K562 (cell line): ENCODE measurements at regions not wholly inside any gene's neighbourhood (a gene's known extent, or its start where the extent isn't known, plus 50 kb on each side); places are given as distances from the start of the nearest gene placed in this dataset.

Source experiments
- ATAC-seq: fragments of 200-7000 bp; cut with Tn5 transposase; 3 replicates; pipeline ENCODE4 v1.9.1; 2020; ENCODE audit warnings: moderate library complexity
- BruUV-seq: library from RNA; stranded (reverse); fragments of 400-500 nt; replicated peaks from 2 replicates; lab custom pipeline; 2021; lab: Mats Ljungman, UMichigan
- CTCF ChIA-PET: fragments of 300-600 bp; formaldehyde crosslinking; extraction: SDS; loops from one replicate; lab custom pipeline; 2021; ENCODE audit warnings: low intra/inter-chr PET ratio; lab: Yijun Ruan, JAX
- POLR2A ChIA-PET: fragments of 300-600, 350-650 bp; sonication (Branson Sonifier 250); formaldehyde crosslinking; extraction: SDS; loops from one replicate; lab custom pipeline; 2021; ENCODE audit warnings: antibody characterized with exemption, inconsistent platforms; lab: Yijun Ruan, JAX
- DNase-seq, 4 experiments: peaks; one replicate each; pipeline versions ENCODE4 v3.0.0 to v3.0.0-alpha.2; 2011 to 2018; ENCODE audit warnings: low spot score in 3 of 4, mixed read lengths in 3 of 4; ENCODE audit errors: extremely low read depth in 1 of 4
- FAIRE-seq: peaks from 2 replicates; lab custom pipeline; 2011; peaks lifted over from hg19 to GRCh38; lab: Jason Lieb, UNC
- H2AFZ ChIP-seq: 2 replicates; pipeline ENCODE4 v1.6.0; 2011; ENCODE audit warnings: low read depth, low read length, control low read depth, inconsistent platforms
- H3K27ac ChIP-seq: fragments of 200-600 bp; 3 replicates; pipeline ENCODE4 v1.8.0; 2011; ENCODE audit warnings: low read depth, mild to moderate bottlenecking, control low read depth, inconsistent platforms, low read length, moderate library complexity, mixed read lengths; ENCODE audit errors: extremely low read depth
- H3K27me3 ChIP-seq, 2 experiments: fragments of 300-600 bp in 1 of 2; 2 replicates in 1 of 2; 3 replicates in 1 of 2; pipeline versions ENCODE4 v1.6.0 to v1.8.0; 2011; ENCODE audit warnings: inconsistent platforms in 2 of 2, low read length in 2 of 2, mild to moderate bottlenecking in 1 of 2, mixed read lengths in 1 of 2, moderate library complexity in 1 of 2; ENCODE audit not compliant: control insufficient read depth in 2 of 2, insufficient read depth in 2 of 2
- H3K36me3 ChIP-seq: fragments of 300-600 bp; 3 replicates; pipeline ENCODE4 v1.8.0; 2011; ENCODE audit warnings: mild to moderate bottlenecking, low read length, inconsistent platforms; ENCODE audit not compliant: control insufficient read depth, insufficient read depth
- H3K4me1 ChIP-seq, 2 experiments: fragments of 200-600 bp in 1 of 2; replicated peaks in 1 of 2; 2 replicates in 1 of 2; 3 replicates in 1 of 2; pipeline versions ENCODE4 v1.5.1 to v1.8.0; 2011; ENCODE audit warnings: inconsistent platforms in 2 of 2, low read length in 2 of 2, mild to moderate bottlenecking in 1 of 2, mixed read lengths in 1 of 2, moderate library complexity in 1 of 2; ENCODE audit not compliant: control insufficient read depth in 2 of 2, insufficient read depth in 2 of 2
- H3K4me2 ChIP-seq: 2 replicates; pipeline ENCODE4 v1.6.1; 2011; ENCODE audit warnings: low read length, control low read depth, inconsistent platforms, mixed read lengths; ENCODE audit not compliant: insufficient read depth
- H3K4me3 ChIP-seq: fragments of 200-600 bp; sonication (generic), shearing (Covaris generic); 2 replicates; pipeline ENCODE4 v1.5.1; 2016; ENCODE audit warnings: control low read depth, inconsistent platforms
- H3K79me2 ChIP-seq: fragments of 200-600 bp; 3 replicates; pipeline ENCODE4 v1.8.0; 2011; ENCODE audit warnings: low read length, inconsistent platforms; ENCODE audit not compliant: control insufficient read depth, insufficient read depth
- H3K9ac ChIP-seq, 2 experiments: 2 replicates each; pipeline versions ENCODE4 v1.6.0 to v1.6.1; 2011; ENCODE audit warnings: low read depth in 2 of 2, low read length in 2 of 2, control low read depth in 1 of 2, inconsistent platforms in 1 of 2, mild to moderate bottlenecking in 1 of 2, mixed read lengths in 1 of 2; ENCODE audit not compliant: insufficient read depth in 1 of 2
- H3K9me1 ChIP-seq: one replicate; pipeline ENCODE4 v1.6.0; 2011; ENCODE audit warnings: inconsistent platforms, mild to moderate bottlenecking, low read length, moderate library complexity; ENCODE audit not compliant: control insufficient read depth, insufficient read depth
- H3K9me3 ChIP-seq: replicated peaks from 2 replicates; pipeline ENCODE4 v1.5.1; 2011; ENCODE audit warnings: low read depth, low read length, inconsistent platforms; ENCODE audit not compliant: control insufficient read depth, insufficient read depth
- H4K20me1 ChIP-seq: replicated peaks from 2 replicates; pipeline ENCODE4 v1.6.1; 2011; ENCODE audit warnings: low read length, inconsistent platforms, mixed read lengths; ENCODE audit not compliant: control insufficient read depth, insufficient read depth
- CBFA2T3 ChIP-seq: fragments of 450-650 bp; IDR thresholded peaks from 2 replicates; pipeline ENCODE4 v1.6.1; 2017
- EGR1 ChIP-seq: fragments of 450-650 bp; conservative IDR thresholded peaks from 2 replicates; pipeline ENCODE4 v1.6.1; 2017; ENCODE audit warnings: mild to moderate bottlenecking
- PPARD ChIP-seq: fragments of 250-450 bp; sonication (Bioruptor Pico); IDR thresholded peaks from 2 replicates; pipeline ENCODE4 v1.8.0; 2022; ENCODE audit warnings: inconsistent platforms, mild to moderate bottlenecking, moderate library complexity
- RAD21 ChIP-seq, 2 experiments: fragments of 250-450 bp in 1 of 2; fragments of 450-650 bp in 1 of 2; sonication (Bioruptor Pico) in 1 of 2; formaldehyde crosslinking in 1 of 2; IDR thresholded peaks in 1 of 2; conservative IDR thresholded peaks in 1 of 2; 2 replicates each; pipeline versions ENCODE4 v1.4.0 to v1.8.0; 2020 to 2022; ENCODE audit warnings: mild to moderate bottlenecking in 2 of 2, moderate library complexity in 1 of 2
- RNF2 ChIP-seq: sonication (generic); IDR thresholded peaks from 2 replicates; pipeline ENCODE4 v1.6.1; 2016
- STAT5B ChIP-seq: fragments of 250-450 bp; sonication (Bioruptor Pico); IDR thresholded peaks from 2 replicates; pipeline ENCODE4 v1.8.0; 2021; ENCODE audit warnings: mild to moderate bottlenecking, inconsistent platforms
- TCFL5 ChIP-seq: fragments of 250-450 bp; sonication (Bioruptor Pico); conservative IDR thresholded peaks from 2 replicates; pipeline ENCODE4 v1.6.1; 2021; ENCODE audit warnings: mild to moderate bottlenecking, moderate library complexity, matching md5 sums
- ZNF197 ChIP-seq: fragments of 200-800 bp; sonication (Bioruptor generic); IDR thresholded peaks from 2 replicates; pipeline ENCODE4 v1.6.1; 2016; ENCODE audit warnings: low read depth, missing genetic modification characterization, missing compliant biosample characterization
- ZNF77 ChIP-seq: fragments of 250-450 bp; sonication (Bioruptor Pico); IDR thresholded peaks from 2 replicates; pipeline ENCODE4 v1.5.0; 2020
- WGBS: fragments of 100-300 bp; shearing (Covaris generic); methylation state at CpG from one replicate; pipeline ENCODE4 v1.1.6; 2016; ENCODE audit warnings: low coverage, mixed read lengths; ENCODE audit not compliant: insufficient coverage; ENCODE audit errors: missing lambda C conversion rate; 5-methylcytosine and 5-hydroxymethylcytosine counted together
- in situ Hi-C: fragments of 300-500 bp; cut with MboI; formaldehyde crosslinking; loops from 4 replicates; pipeline ENCODE4 v1.15.0; 2018; ENCODE audit warnings: inconsistent platforms, mixed read lengths
- intact Hi-C: fragments of 100-400 bp; cut with micrococcal nuclease; formaldehyde crosslinking; loops from 2 replicates; pipeline ENCODE4 v1.14.2; 2022
- TF ChIP-seq, protein P1 (sequence below), 3 experiments: IDR thresholded peaks in 2 of 3; conservative IDR thresholded peaks in 1 of 3; 2 replicates each; pipeline ENCODE4 v1.5.1; 2011 to 2012; ENCODE audit warnings: low read length in 3 of 3, mild to moderate bottlenecking in 3 of 3, control low read depth in 2 of 3, improper control_type of control experiment in 1 of 3, inconsistent platforms in 1 of 3, low read depth in 1 of 3, mixed read lengths in 1 of 3, moderate library complexity in 1 of 3; ENCODE audit not compliant: insufficient read depth in 2 of 3
- TF ChIP-seq, protein P2 (sequence below): sonication (generic); formaldehyde crosslinking; IDR thresholded peaks from 2 replicates; pipeline ENCODE4 v1.8.0; 2022; ENCODE audit warnings: mild to moderate bottlenecking, missing genetic modification reagents

DNA sequence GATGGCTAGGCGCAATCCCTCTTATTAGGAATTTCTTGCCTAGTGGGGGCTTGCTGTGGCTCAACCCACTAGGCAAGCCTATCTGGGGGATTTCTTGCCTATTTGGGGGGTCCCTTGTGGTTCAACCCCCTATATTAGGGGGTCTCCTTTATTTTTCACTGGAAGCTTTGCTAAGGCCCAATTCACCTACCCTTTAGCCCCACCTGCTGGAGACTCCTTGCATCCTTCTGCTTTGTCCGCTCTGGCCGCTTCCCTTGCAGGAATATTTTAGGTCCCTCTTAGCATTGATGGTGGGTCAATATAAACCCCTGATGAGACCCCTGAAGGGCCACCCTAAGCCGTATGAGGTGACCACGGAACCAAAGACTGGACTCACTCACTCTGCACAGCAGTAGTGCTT lies 1552.1 kb downstream of the AACS start:
- H3K9ac ChIP-seq = no peak overlapping the region
- POLR2A ChIA-PET = no interaction called here
- H3K9me1 ChIP-seq = no peaks in the 10 kb centered on the region
- WGBS = 9% methylated on average over 5 of the region's 5 CpGs
- no peaks in the 10 kb centered on the region for H4K20me1 ChIP-seq
- H3K4me1 ChIP-seq = no peaks in the 10 kb centered on the region
- no peaks in the 10 kb centered on the region for H3K27me3 ChIP-seq
- TF ChIP-seq TCFL5 (no peak), RAD21 (CRISPR knock-in tag; conservative IDR thresholded peaks at IDR 0.05 in 1 of 2, IDR thresholded peaks at IDR 0.05 in 1 of 2) (peak in 1 of 2 experiments; percentile 44; a peak in 2 of 4 replicates)
- TF ChIP-seq, protein P1, sequence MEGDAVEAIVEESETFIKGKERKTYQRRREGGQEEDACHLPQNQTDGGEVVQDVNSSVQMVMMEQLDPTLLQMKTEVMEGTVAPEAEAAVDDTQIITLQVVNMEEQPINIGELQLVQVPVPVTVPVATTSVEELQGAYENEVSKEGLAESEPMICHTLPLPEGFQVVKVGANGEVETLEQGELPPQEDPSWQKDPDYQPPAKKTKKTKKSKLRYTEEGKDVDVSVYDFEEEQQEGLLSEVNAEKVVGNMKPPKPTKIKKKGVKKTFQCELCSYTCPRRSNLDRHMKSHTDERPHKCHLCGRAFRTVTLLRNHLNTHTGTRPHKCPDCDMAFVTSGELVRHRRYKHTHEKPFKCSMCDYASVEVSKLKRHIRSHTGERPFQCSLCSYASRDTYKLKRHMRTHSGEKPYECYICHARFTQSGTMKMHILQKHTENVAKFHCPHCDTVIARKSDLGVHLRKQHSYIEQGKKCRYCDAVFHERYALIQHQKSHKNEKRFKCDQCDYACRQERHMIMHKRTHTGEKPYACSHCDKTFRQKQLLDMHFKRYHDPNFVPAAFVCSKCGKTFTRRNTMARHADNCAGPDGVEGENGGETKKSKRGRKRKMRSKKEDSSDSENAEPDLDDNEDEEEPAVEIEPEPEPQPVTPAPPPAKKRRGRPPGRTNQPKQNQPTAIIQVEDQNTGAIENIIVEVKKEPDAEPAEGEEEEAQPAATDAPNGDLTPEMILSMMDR (IDR thresholded peaks at IDR 0.05 in 2 of 3, conservative IDR thresholded peaks at IDR 0.05 in 1 of 3; ENCODE audit: insufficient read depth in 2 of 3, low read depth in 1 of 3, low read length in 3 of 3) = peak; percentile 16 to 29 (median 22); a peak in 2 of 6 replicates
- no peaks in the 10 kb centered on the region for H3K79me2 ChIP-seq
- in situ Hi-C loops (no loop called here), intact Hi-C loops (no loop called here)
- no peak for FAIRE-seq
- H3K4me3 ChIP-seq = no peak overlapping the region
- no peak for ATAC-seq
- BruUV-seq = no TSS peak
- H3K36me3 ChIP-seq = no peaks in the 10 kb centered on the region
- CTCF ChIA-PET = no interaction called here
- H3K4me2 ChIP-seq = no peak overlapping the region
- 0 out of 2 replicates have a peak, but pooled peaks cover 2% of the 10 kb centered on the region for H3K9me3 ChIP-seq
- H3K27ac ChIP-seq = no peak overlapping the region
- no peak overlapping the region for H2AFZ ChIP-seq
- peak; percentile 8 to 16 (median 13) for DNase-seq

DNA sequence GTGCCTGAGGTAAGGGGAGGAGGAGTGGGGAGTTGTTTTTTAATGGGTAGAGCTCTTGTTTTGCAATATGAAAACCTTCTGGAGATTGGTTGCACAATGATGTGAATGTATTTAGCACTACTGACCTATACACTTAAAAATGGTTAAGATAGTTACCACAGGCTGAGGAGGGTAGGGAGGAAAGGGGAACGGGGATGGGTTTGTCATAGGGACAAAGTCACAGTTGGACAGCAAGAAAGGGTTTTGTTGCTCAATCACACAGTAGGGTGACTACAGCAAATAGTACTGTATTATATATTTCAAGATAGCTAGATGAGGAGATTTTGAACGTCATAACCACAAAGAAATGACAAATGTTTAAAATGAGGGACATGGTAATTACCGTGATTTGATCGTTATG lies 1562.4 kb downstream of the AACS start:
- FAIRE-seq (no peak), DNase-seq (no peak), ATAC-seq (no peak)
- Histone ChIP-seq H3K9ac (no peak overlapping the region), H3K79me2 (no peaks in the 10 kb centered on the region), H3K4me3 (no peak overlapping the region), H3K9me1 (no peaks in the 10 kb centered on the region), H4K20me1 (no peaks in the 10 kb centered on the region), H3K27ac (no peak overlapping the region), H3K4me1 (no peaks in the 10 kb centered on the region), H2AFZ (no peak overlapping the region), H3K9me3 (no peaks in the 10 kb centered on the region), H3K36me3 (no peaks in the 10 kb centered on the region), H3K4me2 (no peak overlapping the region), H3K27me3 (no peaks in the 10 kb centered on the region)
- WGBS = 0% methylated on average over 4 of the region's 4 CpGs
- ChIA-PET CTCF (no interaction called here), POLR2A (no interaction called here)
- BruUV-seq = no TSS peak
- in situ Hi-C loops = no loop called here
- intact Hi-C loops = no loop called here
- TF ChIP-seq ZNF77 (CRISPR knock-in tag) = no peak
- TF ChIP-seq EGR1 = no peak
- no peak for TF ChIP-seq CBFA2T3
- no peak for TF ChIP-seq STAT5B (CRISPR knock-in tag)
- TF ChIP-seq RNF2 = no peak
- no peak for TF ChIP-seq ZNF197 (CRISPR knock-in tag)
- TF ChIP-seq PPARD (CRISPR knock-in tag) = no peak
- TF ChIP-seq, protein P2, sequence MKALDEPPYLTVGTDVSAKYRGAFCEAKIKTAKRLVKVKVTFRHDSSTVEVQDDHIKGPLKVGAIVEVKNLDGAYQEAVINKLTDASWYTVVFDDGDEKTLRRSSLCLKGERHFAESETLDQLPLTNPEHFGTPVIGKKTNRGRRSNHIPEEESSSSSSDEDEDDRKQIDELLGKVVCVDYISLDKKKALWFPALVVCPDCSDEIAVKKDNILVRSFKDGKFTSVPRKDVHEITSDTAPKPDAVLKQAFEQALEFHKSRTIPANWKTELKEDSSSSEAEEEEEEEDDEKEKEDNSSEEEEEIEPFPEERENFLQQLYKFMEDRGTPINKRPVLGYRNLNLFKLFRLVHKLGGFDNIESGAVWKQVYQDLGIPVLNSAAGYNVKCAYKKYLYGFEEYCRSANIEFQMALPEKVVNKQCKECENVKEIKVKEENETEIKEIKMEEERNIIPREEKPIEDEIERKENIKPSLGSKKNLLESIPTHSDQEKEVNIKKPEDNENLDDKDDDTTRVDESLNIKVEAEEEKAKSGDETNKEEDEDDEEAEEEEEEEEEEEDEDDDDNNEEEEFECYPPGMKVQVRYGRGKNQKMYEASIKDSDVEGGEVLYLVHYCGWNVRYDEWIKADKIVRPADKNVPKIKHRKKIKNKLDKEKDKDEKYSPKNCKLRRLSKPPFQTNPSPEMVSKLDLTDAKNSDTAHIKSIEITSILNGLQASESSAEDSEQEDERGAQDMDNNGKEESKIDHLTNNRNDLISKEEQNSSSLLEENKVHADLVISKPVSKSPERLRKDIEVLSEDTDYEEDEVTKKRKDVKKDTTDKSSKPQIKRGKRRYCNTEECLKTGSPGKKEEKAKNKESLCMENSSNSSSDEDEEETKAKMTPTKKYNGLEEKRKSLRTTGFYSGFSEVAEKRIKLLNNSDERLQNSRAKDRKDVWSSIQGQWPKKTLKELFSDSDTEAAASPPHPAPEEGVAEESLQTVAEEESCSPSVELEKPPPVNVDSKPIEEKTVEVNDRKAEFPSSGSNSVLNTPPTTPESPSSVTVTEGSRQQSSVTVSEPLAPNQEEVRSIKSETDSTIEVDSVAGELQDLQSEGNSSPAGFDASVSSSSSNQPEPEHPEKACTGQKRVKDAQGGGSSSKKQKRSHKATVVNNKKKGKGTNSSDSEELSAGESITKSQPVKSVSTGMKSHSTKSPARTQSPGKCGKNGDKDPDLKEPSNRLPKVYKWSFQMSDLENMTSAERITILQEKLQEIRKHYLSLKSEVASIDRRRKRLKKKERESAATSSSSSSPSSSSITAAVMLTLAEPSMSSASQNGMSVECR (CRISPR knock-in tag) = no peak
